OCI-LY7 (cell line): ENCODE measurements at regions not wholly inside any gene's neighbourhood (a gene's known extent, or its start where the extent isn't known, plus 50 kb on each side); places are given as distances from the start of the nearest gene placed in this dataset.

Source experiments
- BruUV-seq: library from RNA; stranded (reverse); fragments of 400-500 nt; replicated peaks from 2 replicates; lab custom pipeline; 2021; lab: Mats Ljungman, UMichigan
- CTCF ChIA-PET: fragments of 300-600 bp; sonication (Branson Sonifier 250); formaldehyde crosslinking; loops from one replicate; lab custom pipeline; 2022; ENCODE audit warnings: antibody characterized with exemption; ENCODE audit not compliant: unreplicated experiment; lab: Charles Lee
- POLR2A ChIA-PET: fragments of 300-600 bp; sonication (Branson Sonifier 250); formaldehyde crosslinking; loops from one replicate; lab custom pipeline; 2022; ENCODE audit warnings: antibody characterized with exemption; lab: Charles Lee
- DNase-seq: peaks from one replicate; pipeline ENCODE4 v3.0.0-alpha.2; 2015; ENCODE audit warnings: low spot score
- H2AFZ ChIP-seq: fragments of 200-600 bp; sonication (generic), shearing (Covaris generic); 2 replicates; pipeline ENCODE4 v1.6.1; 2014; ENCODE audit warnings: mild to moderate bottlenecking, antibody characterized with exemption, low read length, moderate library complexity
- H3K27ac ChIP-seq: fragments of 200-600 bp; sonication (generic); 2 replicates; pipeline ENCODE4 v1.5.1; 2014; ENCODE audit warnings: mixed run types, low read depth, mild to moderate bottlenecking, moderate library complexity, low read length, inconsistent platforms; ENCODE audit not compliant: poor library complexity, severe bottlenecking
- H3K36me3 ChIP-seq: fragments of 200-600 bp; sonication (generic); 2 replicates; pipeline ENCODE4 v1.6.1; 2014; ENCODE audit warnings: mild to moderate bottlenecking, antibody characterized with exemption, low read length, moderate library complexity, mixed read lengths; ENCODE audit not compliant: insufficient read depth
- H3K4me1 ChIP-seq: fragments of 200-600 bp; sonication (generic); 2 replicates; pipeline ENCODE4 v1.5.1; 2014; ENCODE audit warnings: mild to moderate bottlenecking, low read length; ENCODE audit not compliant: insufficient read depth, poor library complexity, severe bottlenecking
- H3K4me2 ChIP-seq: fragments of 200-600 bp; sonication (generic); 2 replicates; pipeline ENCODE4 v1.6.1; 2014; ENCODE audit warnings: mild to moderate bottlenecking, low read length
- H3K4me3 ChIP-seq: fragments of 200-600 bp; sonication (generic); 2 replicates; pipeline ENCODE4 v1.5.1; 2014; ENCODE audit warnings: mild to moderate bottlenecking, low read depth, low read length; ENCODE audit not compliant: poor library complexity, severe bottlenecking
- H3K79me2 ChIP-seq: fragments of 200-600 bp; sonication (generic); 2 replicates; pipeline ENCODE4 v1.6.1; 2016; ENCODE audit warnings: low read depth, mild to moderate bottlenecking, low read length, moderate library complexity, mixed read lengths; ENCODE audit not compliant: insufficient read depth
- H3K9me2 ChIP-seq: fragments of 200-600 bp; sonication (generic); 2 replicates; pipeline ENCODE4 v1.6.1; 2016; ENCODE audit warnings: mild to moderate bottlenecking, low read length, mixed read lengths; ENCODE audit not compliant: insufficient read depth
- H3K9me3 ChIP-seq: fragments of 200-600 bp; sonication (generic); 2 replicates; pipeline ENCODE4 v1.6.1; 2014; ENCODE audit warnings: mild to moderate bottlenecking, mixed run types, low read length, mixed read lengths
- H4K20me1 ChIP-seq: fragments of 200-600 bp; sonication (generic); 2 replicates; pipeline ENCODE4 v1.6.1; 2014; ENCODE audit warnings: mild to moderate bottlenecking, antibody characterized with exemption, low read length, moderate library complexity, mixed read lengths; ENCODE audit not compliant: insufficient read depth
- EZH2phosphoT487 ChIP-seq: fragments of 200-600 bp; sonication (generic); IDR thresholded peaks from 2 replicates; pipeline ENCODE4 v1.6.1; 2018; ENCODE audit warnings: low read depth, borderline replicate concordance, mild to moderate bottlenecking, mixed run types, antibody characterized with exemption, low read length, moderate library complexity, mixed read lengths
- intact Hi-C: fragments of 100-400 bp; cut with micrococcal nuclease; formaldehyde crosslinking; loops from one replicate; pipeline ENCODE4 v1.10.0; 2022; ENCODE audit not compliant: unreplicated experiment
- TF ChIP-seq, protein P1 (sequence below): fragments of 200-600 bp; sonication (generic); conservative IDR thresholded peaks from 2 replicates; pipeline ENCODE4 v1.5.1; 2014; ENCODE audit warnings: mild to moderate bottlenecking, antibody characterized with exemption, low read length, moderate library complexity, mixed read lengths

DNA sequence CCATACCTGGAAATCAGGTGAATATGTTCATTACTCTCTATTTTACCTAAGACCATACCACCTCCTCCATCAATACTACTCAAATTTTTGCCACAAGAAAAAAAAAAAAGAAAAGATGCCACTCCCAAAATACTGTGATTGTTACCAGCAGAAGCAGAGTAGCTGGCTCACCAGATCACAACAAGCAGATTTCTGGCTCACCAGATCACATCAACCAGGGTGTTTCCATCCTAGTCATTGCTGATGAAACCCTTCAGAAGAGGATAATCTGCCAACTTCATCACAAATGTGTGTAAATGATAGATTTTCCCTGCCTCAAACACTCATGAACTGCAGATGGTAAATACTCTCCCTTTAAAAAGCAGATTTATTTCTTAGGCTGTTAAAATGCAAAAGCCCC is 109.7 kb upstream of the NAMPT start:
- DNase-seq = no peak
- H3K36me3 ChIP-seq = no peaks in the 10 kb centered on the region
- H2AFZ ChIP-seq = no peak overlapping the region
- H3K4me1 ChIP-seq = no peaks in the 10 kb centered on the region
- ChIA-PET POLR2A (no interaction called here), CTCF (no interaction called here)
- H3K27ac ChIP-seq = no peak overlapping the region
- no peak overlapping the region for H3K4me3 ChIP-seq
- H3K9me2 ChIP-seq = no peaks in the 10 kb centered on the region
- H4K20me1 ChIP-seq = no peaks in the 10 kb centered on the region
- no peaks in the 10 kb centered on the region for H3K79me2 ChIP-seq
- H3K9me3 ChIP-seq = no peaks in the 10 kb centered on the region
- intact Hi-C loops = no loop called here
- no peak overlapping the region for H3K4me2 ChIP-seq
- no peak for TF ChIP-seq EZH2phosphoT487
- TF ChIP-seq, protein P1, sequence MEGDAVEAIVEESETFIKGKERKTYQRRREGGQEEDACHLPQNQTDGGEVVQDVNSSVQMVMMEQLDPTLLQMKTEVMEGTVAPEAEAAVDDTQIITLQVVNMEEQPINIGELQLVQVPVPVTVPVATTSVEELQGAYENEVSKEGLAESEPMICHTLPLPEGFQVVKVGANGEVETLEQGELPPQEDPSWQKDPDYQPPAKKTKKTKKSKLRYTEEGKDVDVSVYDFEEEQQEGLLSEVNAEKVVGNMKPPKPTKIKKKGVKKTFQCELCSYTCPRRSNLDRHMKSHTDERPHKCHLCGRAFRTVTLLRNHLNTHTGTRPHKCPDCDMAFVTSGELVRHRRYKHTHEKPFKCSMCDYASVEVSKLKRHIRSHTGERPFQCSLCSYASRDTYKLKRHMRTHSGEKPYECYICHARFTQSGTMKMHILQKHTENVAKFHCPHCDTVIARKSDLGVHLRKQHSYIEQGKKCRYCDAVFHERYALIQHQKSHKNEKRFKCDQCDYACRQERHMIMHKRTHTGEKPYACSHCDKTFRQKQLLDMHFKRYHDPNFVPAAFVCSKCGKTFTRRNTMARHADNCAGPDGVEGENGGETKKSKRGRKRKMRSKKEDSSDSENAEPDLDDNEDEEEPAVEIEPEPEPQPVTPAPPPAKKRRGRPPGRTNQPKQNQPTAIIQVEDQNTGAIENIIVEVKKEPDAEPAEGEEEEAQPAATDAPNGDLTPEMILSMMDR = no peak
- BruUV-seq = no TSS peak

DNA sequence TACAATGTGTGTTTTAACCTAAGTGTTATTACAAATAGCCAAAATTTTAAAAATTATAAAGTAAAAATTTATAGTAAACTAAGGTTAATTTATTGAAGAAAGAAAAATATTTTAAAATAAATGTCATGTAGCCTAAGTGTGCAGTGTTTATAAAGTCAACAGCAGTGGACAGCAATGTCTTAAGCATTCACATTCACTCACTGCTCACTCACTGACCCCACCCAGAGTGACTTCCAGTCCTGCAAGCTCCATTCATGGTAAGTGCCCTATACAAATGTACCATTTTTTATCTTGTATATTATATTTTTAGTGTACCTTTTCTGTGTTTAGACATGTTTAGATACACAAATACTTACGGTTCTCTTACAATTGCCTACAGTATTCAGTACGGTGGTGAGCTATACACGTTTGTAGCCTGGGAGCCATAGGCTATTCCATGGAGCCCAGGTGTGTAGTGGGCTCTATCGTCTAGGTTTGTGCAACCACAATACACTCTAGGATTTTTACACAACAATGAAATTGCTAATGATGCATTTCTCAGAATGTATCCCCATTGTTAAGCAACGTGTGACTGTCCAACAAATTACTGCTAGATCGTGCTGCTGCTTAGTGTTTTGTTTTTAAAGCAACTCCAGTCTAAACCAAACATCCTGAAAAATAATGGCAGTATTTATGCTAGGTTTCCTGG is 108.9 kb upstream of the NAMPT start:
- Histone ChIP-seq H3K79me2 (no peaks in the 10 kb centered on the region), H3K4me2 (no peak overlapping the region), H3K4me3 (no peak overlapping the region), H3K27ac (no peak overlapping the region), H4K20me1 (no peaks in the 10 kb centered on the region), H3K36me3 (no peaks in the 10 kb centered on the region), H2AFZ (no peak overlapping the region), H3K9me3 (no peaks in the 10 kb centered on the region), H3K9me2 (no peaks in the 10 kb centered on the region), H3K4me1 (no peaks in the 10 kb centered on the region)
- no peak for TF ChIP-seq EZH2phosphoT487
- TF ChIP-seq, protein P1 = no peak
- DNase-seq = no peak
- CTCF ChIA-PET = no interaction called here
- POLR2A ChIA-PET = interaction anchor here (0.7 to 1.4 kb wide), 2 partner anchors 8 to 42 kb away, joined by 3 to 5 read pairs; no protein-coding TSS in a partner anchor
- intact Hi-C loops = no loop called here
- BruUV-seq = no TSS peak

DNA sequence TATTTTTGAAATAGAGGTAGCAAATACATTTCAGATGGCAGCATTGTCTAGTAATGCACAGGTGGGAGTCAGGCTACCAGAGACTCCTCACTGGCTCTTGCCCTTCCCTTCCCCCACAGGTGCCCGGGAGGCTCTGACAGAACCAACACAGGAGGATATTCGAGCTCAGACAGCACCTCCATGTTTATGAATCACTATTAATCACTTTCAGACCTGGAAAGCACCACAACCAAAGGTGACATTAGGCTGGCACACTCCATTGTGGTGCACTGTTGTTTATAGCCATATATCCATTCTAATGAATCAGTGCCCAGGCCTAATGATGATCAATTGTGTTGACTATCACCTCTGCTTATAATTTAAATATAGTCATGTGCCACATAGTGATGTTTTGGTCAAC is 107.8 kb upstream of the NAMPT start:
- ChIA-PET CTCF (no interaction called here), POLR2A (interaction anchor here (0.6 to 0.7 kb wide), 3 partner anchors 32 to 469 kb away, joined by 3 read pairs; no protein-coding TSS in a partner anchor)
- intact Hi-C loops = no loop called here
- H3K4me2 ChIP-seq = no peak overlapping the region
- no peaks in the 10 kb centered on the region for H3K9me3 ChIP-seq
- H3K4me3 ChIP-seq = no peak overlapping the region
- no peak overlapping the region for H2AFZ ChIP-seq
- no TSS peak for BruUV-seq
- no peaks in the 10 kb centered on the region for H4K20me1 ChIP-seq
- H3K36me3 ChIP-seq = no peaks in the 10 kb centered on the region
- TF ChIP-seq, protein P1 = no peak
- TF ChIP-seq EZH2phosphoT487 = no peak
- H3K79me2 ChIP-seq = no peaks in the 10 kb centered on the region
- no peak for DNase-seq
- no peaks in the 10 kb centered on the region for H3K9me2 ChIP-seq
- H3K4me1 ChIP-seq = no peaks in the 10 kb centered on the region
- H3K27ac ChIP-seq = no peak overlapping the region
